ENCODE measurements at regions not wholly inside any gene's neighbourhood (a gene's known extent, or its start where the extent isn't known, plus 50 kb on each side); places are given as distances from the start of the nearest gene placed in this dataset.
A peak's percentile ranks its signal among the peaks of the same experiment; 100 is the strongest.

GRCh38 chr12:114221136-114221833 lies 184.7 kb downstream of the TBX5 start:
- peak; percentile 55 to 86 (median 79) for DNase-seq
- WGBS = 30% methylated on average over 8 of the region's 8 CpGs
- intact Hi-C loops (cut with DNase I) = no loop called here
- Histone ChIP-seq H3K27ac (ENCODE audit: low read length) (no peak overlapping the region), H3K27me3 (ENCODE audit: control insufficient read depth, insufficient read depth) (no peaks in the 10 kb centered on the region), H3K4me3 (ENCODE audit: low read length) (no peak overlapping the region), H3K9me3 (ENCODE audit: control insufficient read depth, low read length) (no peaks in the 10 kb centered on the region), H3K4me1 (ENCODE audit: control insufficient read depth, insufficient read depth, low read length) (peaks cover 2% of the 10 kb centered on the region)
- peak; percentile 52 for ATAC-seq

GRCh38 chr12:114220311-114220710 lies 185.6 kb downstream of the TBX5 start:
- H3K27me3 ChIP-seq (ENCODE audit: control insufficient read depth, insufficient read depth) = no peaks in the 10 kb centered on the region
- WGBS = 86% methylated on average over 3 of the region's 3 CpGs
- no peak overlapping the region for H3K27ac ChIP-seq (ENCODE audit: low read length)
- DNase-seq (no peak), ATAC-seq (no peak)
- H3K4me1 ChIP-seq (ENCODE audit: control insufficient read depth, insufficient read depth, low read length) = peaks cover 2% of the 10 kb centered on the region
- intact Hi-C loops (cut with DNase I) = no loop called here
- H3K4me3 ChIP-seq (ENCODE audit: low read length) = no peak overlapping the region
- no peaks in the 10 kb centered on the region for H3K9me3 ChIP-seq (ENCODE audit: control insufficient read depth, low read length)

- intact Hi-C loops (cut with DNase I) = no loop called here
- WGBS = 73% methylated on average over 2 of the region's 2 CpGs
- no peak for ATAC-seq
Observed at GRCh38 chr12:114218136-114218535, 187.8 kb downstream of the TBX5 start.

GRCh38 chr12:114215746-114216145 lies 190.2 kb downstream of the TBX5 start:
- Histone ChIP-seq H3K4me1 (ENCODE audit: control insufficient read depth, insufficient read depth, low read length) (no peaks in the 10 kb centered on the region), H3K9me3 (ENCODE audit: control insufficient read depth, low read length) (no peaks in the 10 kb centered on the region), H3K27ac (ENCODE audit: low read length) (no peak overlapping the region), H3K27me3 (ENCODE audit: control insufficient read depth, insufficient read depth) (no peaks in the 10 kb centered on the region), H3K4me3 (ENCODE audit: low read length) (no peak overlapping the region)
- intact Hi-C loops (cut with DNase I) = no loop called here
- no peak for DNase-seq
- no peak for ATAC-seq
- WGBS = 28% methylated on average over 6 of the region's 6 CpGs

More at GRCh38 chr12:114218136-114218535, 187.8 kb downstream of the TBX5 start:
- Histone ChIP-seq H3K9me3 (ENCODE audit: control insufficient read depth, low read length) (no peaks in the 10 kb centered on the region), H3K4me3 (ENCODE audit: low read length) (no peak overlapping the region), H3K4me1 (ENCODE audit: control insufficient read depth, insufficient read depth, low read length) (peaks cover 2% of the 10 kb centered on the region), H3K27ac (ENCODE audit: low read length) (no peak overlapping the region), H3K27me3 (ENCODE audit: control insufficient read depth, insufficient read depth) (no peaks in the 10 kb centered on the region)
- no peak for DNase-seq

- no peak overlapping the region for H3K27ac ChIP-seq (ENCODE audit: low read length)
- 10% methylated on average over 2 of the region's 2 CpGs for WGBS
- H3K4me3 ChIP-seq (ENCODE audit: low read length) = no peak overlapping the region
- intact Hi-C loops (cut with DNase I) = no loop called here
- peak in 1 of 3 donors; percentile 50 for DNase-seq
- no peaks in the 10 kb centered on the region for H3K9me3 ChIP-seq (ENCODE audit: control insufficient read depth, low read length)
- no peaks in the 10 kb centered on the region for H3K4me1 ChIP-seq (ENCODE audit: control insufficient read depth, insufficient read depth, low read length)
- peak; percentile 71 to 80 for ATAC-seq
- H3K27me3 ChIP-seq (ENCODE audit: control insufficient read depth, insufficient read depth) = no peaks in the 10 kb centered on the region
Observed at GRCh38 chr12:114213055-114213581, 192.8 kb downstream of the TBX5 start.

GRCh38 chr12:114209861-114210260 lies 196.1 kb downstream of the TBX5 start:
- intact Hi-C loops (cut with DNase I) = no loop called here
- Histone ChIP-seq H3K27me3 (ENCODE audit: control insufficient read depth, insufficient read depth) (no peaks in the 10 kb centered on the region), H3K9me3 (ENCODE audit: control insufficient read depth, low read length) (no peaks in the 10 kb centered on the region), H3K4me3 (ENCODE audit: low read length) (no peak overlapping the region), H3K27ac (ENCODE audit: low read length) (no peak overlapping the region), H3K4me1 (ENCODE audit: control insufficient read depth, insufficient read depth, low read length) (no peaks in the 10 kb centered on the region)
- ATAC-seq = no peak
- 83% methylated on average over 3 of the region's 3 CpGs for WGBS
- no peak for DNase-seq

GRCh38 chr12:114206525-114206924 lies 199.4 kb downstream of the TBX5 start:
- H3K4me3 ChIP-seq (ENCODE audit: low read length) = no peak overlapping the region
- H3K27me3 ChIP-seq (ENCODE audit: control insufficient read depth, insufficient read depth) = no peaks in the 10 kb centered on the region
- no peaks in the 10 kb centered on the region for H3K9me3 ChIP-seq (ENCODE audit: control insufficient read depth, low read length)
- DNase-seq = no peak
- no peaks in the 10 kb centered on the region for H3K4me1 ChIP-seq (ENCODE audit: control insufficient read depth, insufficient read depth, low read length)
- ATAC-seq = no peak
- intact Hi-C loops (cut with DNase I) = no loop called here
- H3K27ac ChIP-seq (ENCODE audit: low read length) = no peak overlapping the region

GRCh38 chr12:114201794-114202193 lies 204.2 kb downstream of the TBX5 start:
- intact Hi-C loops (cut with DNase I) = no loop called here
- no peaks in the 10 kb centered on the region for H3K27me3 ChIP-seq (ENCODE audit: control insufficient read depth, insufficient read depth)
- H3K4me1 ChIP-seq (ENCODE audit: control insufficient read depth, insufficient read depth, low read length) = no peaks in the 10 kb centered on the region
- H3K27ac ChIP-seq (ENCODE audit: low read length) = no peak overlapping the region
- H3K4me3 ChIP-seq (ENCODE audit: low read length) = no peak overlapping the region
- WGBS = 27% methylated on average over 2 of the region's 2 CpGs
- DNase-seq (no peak), ATAC-seq (no peak)
- no peaks in the 10 kb centered on the region for H3K9me3 ChIP-seq (ENCODE audit: control insufficient read depth, low read length)

GRCh38 chr12:114194956-114195355 lies 211.0 kb downstream of the TBX5 start:
- WGBS = 42% methylated on average over 3 of the region's 3 CpGs
- H3K9me3 ChIP-seq (ENCODE audit: control insufficient read depth, low read length) = no peaks in the 10 kb centered on the region
- DNase-seq (no peak), ATAC-seq (no peak)
- H3K4me3 ChIP-seq (ENCODE audit: low read length) = no peak overlapping the region
- intact Hi-C loops (cut with DNase I) = no loop called here
- no peaks in the 10 kb centered on the region for H3K27me3 ChIP-seq (ENCODE audit: control insufficient read depth, insufficient read depth)
- H3K4me1 ChIP-seq (ENCODE audit: control insufficient read depth, insufficient read depth, low read length) = peaks cover 1% of the 10 kb centered on the region
- no peak overlapping the region for H3K27ac ChIP-seq (ENCODE audit: low read length)

GRCh38 chr12:114194066-114194465 lies 211.9 kb downstream of the TBX5 start:
- 49% methylated on average over 5 of the region's 5 CpGs for WGBS
- no peak overlapping the region for H3K27ac ChIP-seq (ENCODE audit: low read length)
- H3K9me3 ChIP-seq (ENCODE audit: control insufficient read depth, low read length) = no peaks in the 10 kb centered on the region
- DNase-seq = no peak
- no peak for ATAC-seq
- H3K27me3 ChIP-seq (ENCODE audit: control insufficient read depth, insufficient read depth) = no peaks in the 10 kb centered on the region
- H3K4me3 ChIP-seq (ENCODE audit: low read length) = no peak overlapping the region
- peaks cover 1% of the 10 kb centered on the region for H3K4me1 ChIP-seq (ENCODE audit: control insufficient read depth, insufficient read depth, low read length)
- intact Hi-C loops (cut with DNase I) = no loop called here

- ATAC-seq = no peak
- H3K4me1 ChIP-seq (ENCODE audit: control insufficient read depth, insufficient read depth, low read length) = peaks cover 1% of the 10 kb centered on the region
- intact Hi-C loops (cut with DNase I) = no loop called here
Observed at GRCh38 chr12:114193474-114193873, 212.5 kb downstream of the TBX5 start.

GRCh38 chr12:114192549-114192948 lies 213.4 kb downstream of the TBX5 start:
- no peak for ATAC-seq
- no peak overlapping the region for H3K4me3 ChIP-seq (ENCODE audit: low read length)
- 82% methylated on average over 5 of the region's 5 CpGs for WGBS

More at GRCh38 chr12:114193474-114193873, 212.5 kb downstream of the TBX5 start:
- 82% methylated on average over 3 of the region's 3 CpGs for WGBS
- H3K27ac ChIP-seq (ENCODE audit: low read length) = no peak overlapping the region
- H3K27me3 ChIP-seq (ENCODE audit: control insufficient read depth, insufficient read depth) = no peaks in the 10 kb centered on the region
- no peak overlapping the region for H3K4me3 ChIP-seq (ENCODE audit: low read length)
- DNase-seq = no peak
- no peaks in the 10 kb centered on the region for H3K9me3 ChIP-seq (ENCODE audit: control insufficient read depth, low read length)

More at GRCh38 chr12:114192549-114192948, 213.4 kb downstream of the TBX5 start:
- no peaks in the 10 kb centered on the region for H3K9me3 ChIP-seq (ENCODE audit: control insufficient read depth, low read length)
- intact Hi-C loops (cut with DNase I) = no loop called here
- peaks cover 1% of the 10 kb centered on the region for H3K4me1 ChIP-seq (ENCODE audit: control insufficient read depth, insufficient read depth, low read length)
- no peaks in the 10 kb centered on the region for H3K27me3 ChIP-seq (ENCODE audit: control insufficient read depth, insufficient read depth)
- no peak overlapping the region for H3K27ac ChIP-seq (ENCODE audit: low read length)
- DNase-seq = no peak

Measured in right cardiac atrium (tissue), 5 donors.